KMS-11 (cell line): ENCODE measurements at regions not wholly inside any gene's neighbourhood (a gene's known extent, or its start where the extent isn't known, plus 50 kb on each side); places are given as distances from the start of the nearest gene placed in this dataset.

ENCODE experiments used
- H2AFZ ChIP-seq: fragments of 200-600 bp; sonication (generic); 2 replicates; pipeline ENCODE4 v1.6.1; 2016; ENCODE audit warnings: antibody characterized with exemption, mixed run types, low read depth
- H3K27ac ChIP-seq: fragments of 200-600 bp; sonication (generic); 2 replicates; pipeline ENCODE4 v1.6.1; 2016; ENCODE audit warnings: mild to moderate bottlenecking, mixed run types
- H3K27me3 ChIP-seq: fragments of 200-600 bp; sonication (generic); 2 replicates; pipeline ENCODE4 v1.6.1; 2017; ENCODE audit warnings: mild to moderate bottlenecking, low read depth, mixed run types, moderate library complexity; ENCODE audit not compliant: insufficient read depth
- H3K36me3 ChIP-seq: fragments of 200-600 bp; sonication (generic); 2 replicates; pipeline ENCODE4 v1.6.1; 2017; ENCODE audit warnings: mild to moderate bottlenecking, mixed run types; ENCODE audit not compliant: insufficient read depth
- H3K4me1 ChIP-seq: fragments of 200-600 bp; sonication (generic); 2 replicates; pipeline ENCODE4 v1.6.1; 2016; ENCODE audit warnings: mild to moderate bottlenecking, low read depth, mixed run types; ENCODE audit not compliant: poor library complexity, severe bottlenecking
- H3K4me2 ChIP-seq: fragments of 200-600 bp; sonication (generic); 2 replicates; pipeline ENCODE4 v1.7.0; 2016; ENCODE audit warnings: mild to moderate bottlenecking, mixed run types
- H3K4me3 ChIP-seq: fragments of 200-600 bp; sonication (generic); IDR thresholded peaks from 2 replicates; pipeline ENCODE4 v1.6.1; 2017; ENCODE audit warnings: low read depth, low read length, mixed read lengths; ENCODE audit not compliant: insufficient read depth
- H3K79me2 ChIP-seq: fragments of 200-600 bp; sonication (generic); 2 replicates; pipeline ENCODE4 v1.6.1; 2016; ENCODE audit warnings: low read depth, mixed run types; ENCODE audit not compliant: insufficient read depth
- H3K9ac ChIP-seq: fragments of 200-600 bp; sonication (generic); 2 replicates; pipeline ENCODE4 v1.6.1; 2016; ENCODE audit warnings: mild to moderate bottlenecking, mixed run types
- H4K20me1 ChIP-seq: fragments of 200-600 bp; sonication (generic); 2 replicates; pipeline ENCODE4 v1.6.1; 2016; ENCODE audit warnings: mild to moderate bottlenecking, mixed run types; ENCODE audit not compliant: insufficient read depth
- CTCF ChIP-seq: fragments of 200-600 bp; sonication (generic); conservative IDR thresholded peaks from 2 replicates; pipeline ENCODE4 v1.6.1; 2017; ENCODE audit warnings: low read depth, mild to moderate bottlenecking, antibody characterized with exemption, low read length, moderate library complexity, mixed read lengths

GRCh38 chr18:60445341-60445740 is 72.8 kb upstream of the MC4R start:
- Histone ChIP-seq H3K9ac (no peak overlapping the region), H3K79me2 (no peaks in the 10 kb centered on the region), H3K4me2 (no peak overlapping the region), H3K27me3 (no peaks in the 10 kb centered on the region), H2AFZ (no peak overlapping the region), H3K4me1 (no peaks in the 10 kb centered on the region), H3K4me3 (no peak overlapping the region), H3K36me3 (no peaks in the 10 kb centered on the region), H3K27ac (no peak overlapping the region), H4K20me1 (no peaks in the 10 kb centered on the region)
- no peak for TF ChIP-seq CTCF

- no peaks in the 10 kb centered on the region for H3K4me1 ChIP-seq
- H2AFZ ChIP-seq: no peak overlapping the region
- H3K9ac ChIP-seq: no peak overlapping the region
- no peaks in the 10 kb centered on the region for H4K20me1 ChIP-seq
- H3K27ac ChIP-seq: no peak overlapping the region
- no peak for TF ChIP-seq CTCF
- no peaks in the 10 kb centered on the region for H3K27me3 ChIP-seq
- no peak overlapping the region for H3K4me3 ChIP-seq
- H3K36me3 ChIP-seq: no peaks in the 10 kb centered on the region
- no peak overlapping the region for H3K4me2 ChIP-seq
- no peaks in the 10 kb centered on the region for H3K79me2 ChIP-seq
Measured at GRCh38 chr18:60446821-60447220, 74.2 kb upstream of the MC4R start.

- Histone ChIP-seq H3K27me3 (no peaks in the 10 kb centered on the region), H4K20me1 (no peaks in the 10 kb centered on the region), H3K4me2 (no peak overlapping the region), H3K36me3 (no peaks in the 10 kb centered on the region), H3K4me1 (no peaks in the 10 kb centered on the region), H3K27ac (no peak overlapping the region), H3K4me3 (no peak overlapping the region), H2AFZ (no peak overlapping the region), H3K9ac (no peak overlapping the region), H3K79me2 (no peaks in the 10 kb centered on the region)
- no peak for TF ChIP-seq CTCF
Measured at GRCh38 chr18:60448487-60449267, 76.1 kb upstream of the MC4R start.

- H2AFZ ChIP-seq: no peak overlapping the region
- H3K4me3 ChIP-seq: no peak overlapping the region
- no peak overlapping the region for H3K4me2 ChIP-seq
- no peak overlapping the region for H3K9ac ChIP-seq
- H3K36me3 ChIP-seq: no peaks in the 10 kb centered on the region
- no peaks in the 10 kb centered on the region for H3K27me3 ChIP-seq
- no peaks in the 10 kb centered on the region for H4K20me1 ChIP-seq
- no peak overlapping the region for H3K27ac ChIP-seq
- no peak for TF ChIP-seq CTCF
- H3K79me2 ChIP-seq: no peaks in the 10 kb centered on the region
- no peaks in the 10 kb centered on the region for H3K4me1 ChIP-seq
Measured at GRCh38 chr18:60452421-60452820, 79.8 kb upstream of the MC4R start.
